ENCODE measurements at regions not wholly inside any gene's neighbourhood (a gene's known extent, or its start where the extent isn't known, plus 50 kb on each side); places are given as distances from the start of the nearest gene placed in this dataset.
"Not testable (repeated sequence)": the region's sequence is repeated elsewhere in the genome, so short reads cannot be mapped to it uniquely, and the experiment has no call there.

GRCh38 chr4:27720010-27720766 is 859.5 kb downstream of the STIM2 start:
- DNase-seq (ENCODE audit: low read depth in 2 of 2): no peak

GRCh38 chr4:27721193-27721592 is 860.6 kb downstream of the STIM2 start:
- DNase-seq (ENCODE audit: low read depth in 2 of 2): no peak

- no peak for DNase-seq (ENCODE audit: low read depth in 2 of 2)
These were observed 868.3 kb downstream of the STIM2 start for GRCh38 chr4:27728892-27729291.

GRCh38 chr4:27742816-27743215 is 882.2 kb downstream of the STIM2 start:
- DNase-seq (ENCODE audit: low read depth in 2 of 2): no peak

GRCh38 chr4:27759611-27760575 is 899.3 kb downstream of the STIM2 start:
- DNase-seq (ENCODE audit: low read depth in 2 of 2): no peak

- DNase-seq (ENCODE audit: low read depth in 2 of 2): no peak
These were observed 903.3 kb downstream of the STIM2 start for GRCh38 chr4:27763830-27764525.

GRCh38 chr4:27764526-27764837 is 903.8 kb downstream of the STIM2 start:
- no peak for DNase-seq (ENCODE audit: low read depth in 2 of 2)

GRCh38 chr4:27770895-27771294 is 910.3 kb downstream of the STIM2 start:
- DNase-seq (ENCODE audit: low read depth in 2 of 2): no peak

- DNase-seq (ENCODE audit: low read depth in 2 of 2): no peak
These were observed 914.5 kb downstream of the STIM2 start for GRCh38 chr4:27775156-27775555.

- no peak for DNase-seq (ENCODE audit: low read depth in 2 of 2)
These were observed 919.2 kb downstream of the STIM2 start for GRCh38 chr4:27779827-27780226.

- DNase-seq (ENCODE audit: low read depth in 2 of 2): no peak
These were observed 926.6 kb downstream of the STIM2 start for GRCh38 chr4:27787195-27787594.

- peak; percentile 20 to 23 for DNase-seq (ENCODE audit: low read depth in 2 of 2)
These were observed 929.1 kb downstream of the STIM2 start for GRCh38 chr4:27789773-27790172.

GRCh38 chr4:27790911-27791310 is 930.3 kb downstream of the STIM2 start:
- peak; percentile 32 to 37 for DNase-seq (ENCODE audit: low read depth in 2 of 2)

- peak; percentile 63 to 65 for DNase-seq (ENCODE audit: low read depth in 2 of 2)
These were observed 931.0 kb downstream of the STIM2 start for GRCh38 chr4:27791640-27792039.

- DNase-seq (ENCODE audit: low read depth in 2 of 2): peak in 1 of 2 experiments; percentile 35
These were observed 946.6 kb downstream of the STIM2 start for GRCh38 chr4:27807207-27807606.

- no peak for DNase-seq (ENCODE audit: low read depth in 2 of 2)
These were observed 951.3 kb downstream of the STIM2 start for GRCh38 chr4:27811948-27812347.

- DNase-seq (ENCODE audit: low read depth in 2 of 2): not testable (repeated sequence)
These were observed 952.6 kb downstream of the STIM2 start for GRCh38 chr4:27813226-27813625.

- not testable (repeated sequence) for DNase-seq (ENCODE audit: low read depth in 2 of 2)
These were observed 953.2 kb downstream of the STIM2 start for GRCh38 chr4:27813699-27814425.

GRCh38 chr4:27819246-27819645 is 958.6 kb downstream of the STIM2 start:
- DNase-seq (ENCODE audit: low read depth in 2 of 2): peak; percentile 87 to 88

GRCh38 chr4:27828843-27829242 is 968.2 kb downstream of the STIM2 start:
- no peak for DNase-seq (ENCODE audit: low read depth in 2 of 2)

GRCh38 chr4:27830251-27830650 is 969.6 kb downstream of the STIM2 start:
- DNase-seq (ENCODE audit: low read depth in 2 of 2): no peak

- peak; percentile 40 to 42 for DNase-seq (ENCODE audit: low read depth in 2 of 2)
These were observed 975.2 kb downstream of the STIM2 start for GRCh38 chr4:27835851-27836250.

All from fibroblast of skin of left quadriceps (primary cell).